Activated CD8-positive, alpha-beta T cell treated with anti-CD3 and anti-CD28 coated beads, Interleukin-2, amount 10 ng/mL, durations not matched to agents 7 days and 5 days (primary cell): ENCODE measurements at regions not wholly inside any gene's neighbourhood (a gene's known extent, or its start where the extent isn't known, plus 50 kb on each side); places are given as distances from the start of the nearest gene placed in this dataset.

Experiments
- ATAC-seq: fragments of 150-1000 bp; cut with Tn5 transposase; one replicate; pipeline ENCODE4 v1.10.0; 2021; ENCODE audit warnings: moderate library complexity
- CTCF ChIA-PET: fragments of 350-600 bp; sonication (Branson Sonifier 250); formaldehyde crosslinking; loops from one replicate; lab custom pipeline; 2021; ENCODE audit warnings: antibody characterized with exemption; lab: Charles Lee
- POLR2A ChIA-PET: fragments of 350-600 bp; sonication (Branson Sonifier 250); formaldehyde crosslinking; loops from one replicate; lab custom pipeline; 2021; ENCODE audit warnings: antibody characterized with exemption; lab: Charles Lee
- DNase-seq: peaks from one replicate; pipeline ENCODE4 v3.0.0-alpha.2; 2020
- H3K27ac Mint-ChIP-seq: one replicate; pipeline ENCODE4 v1.8.0; 2021; ENCODE audit warnings: mild to moderate bottlenecking, mixed read lengths
- H3K27me3 Mint-ChIP-seq: one replicate; pipeline ENCODE4 v1.8.0; 2021; ENCODE audit warnings: low read depth, mixed read lengths
- H3K36me3 Mint-ChIP-seq: one replicate; pipeline ENCODE4 v1.8.0; 2021; ENCODE audit warnings: low read depth, mixed read lengths
- H3K4me1 Mint-ChIP-seq: one replicate; pipeline ENCODE4 v1.8.0; 2021; ENCODE audit warnings: low read depth, mixed read lengths
- H3K4me3 Mint-ChIP-seq: one replicate; pipeline ENCODE4 v1.8.0; 2021; ENCODE audit warnings: mild to moderate bottlenecking, mixed read lengths
- H3K9me3 Mint-ChIP-seq: one replicate; pipeline ENCODE4 v1.8.0; 2022; ENCODE audit warnings: mixed read lengths; ENCODE audit not compliant: insufficient read depth

DNA sequence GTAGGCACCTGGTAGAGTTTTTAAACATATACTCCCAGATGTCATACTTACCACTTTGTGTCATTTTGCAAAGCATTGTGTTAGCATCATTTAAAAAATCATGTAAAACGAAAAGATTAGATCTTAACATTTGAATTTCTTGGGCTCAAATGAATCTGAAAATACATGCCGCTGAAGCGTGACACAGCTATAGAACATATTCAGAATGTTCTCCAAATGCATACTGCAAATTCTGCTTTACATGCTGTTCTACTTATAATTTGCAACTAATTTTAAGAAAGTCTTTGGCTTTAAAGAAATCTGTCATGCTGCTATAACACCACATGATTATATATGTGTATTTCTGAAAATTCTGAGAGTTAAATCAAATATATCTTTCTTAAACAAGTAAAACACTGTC is 109.2 kb upstream of the CAV2 start:
- no peaks in the 10 kb centered on the region for H3K4me1 Mint-ChIP-seq
- H3K4me3 Mint-ChIP-seq, result no peak overlapping the region
- POLR2A ChIA-PET, result no interaction called here
- DNase-seq, result no peak
- H3K36me3 Mint-ChIP-seq, result no peaks in the 10 kb centered on the region
- H3K27me3 Mint-ChIP-seq, result peaks cover 7% of the 10 kb centered on the region
- H3K27ac Mint-ChIP-seq, result no peak overlapping the region
- CTCF ChIA-PET, result no interaction called here
- no peak for ATAC-seq
- no peaks in the 10 kb centered on the region for H3K9me3 Mint-ChIP-seq

DNA sequence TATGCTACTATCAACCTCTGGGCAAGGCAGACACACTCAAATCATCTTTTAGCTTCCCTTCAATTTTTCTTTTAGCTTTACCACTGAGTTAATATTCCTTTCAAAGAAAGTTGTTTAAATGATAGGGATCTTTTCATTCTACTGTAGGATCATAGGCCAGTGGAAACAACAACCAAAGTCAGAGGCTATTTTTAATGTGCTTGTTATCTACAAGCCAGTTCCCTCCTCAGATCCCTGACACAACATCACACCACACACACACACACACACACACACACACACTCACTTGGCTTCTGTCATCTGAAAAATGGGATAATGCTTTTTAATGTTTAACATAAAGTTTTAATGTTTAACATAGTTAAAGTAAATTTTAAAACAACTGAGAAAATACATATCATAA is 106.7 kb upstream of the CAV2 start:
- H3K27me3 Mint-ChIP-seq, result peaks cover 7% of the 10 kb centered on the region
- no peak overlapping the region for H3K27ac Mint-ChIP-seq
- ATAC-seq, result no peak
- ChIA-PET CTCF (no interaction called here), POLR2A (no interaction called here)
- H3K9me3 Mint-ChIP-seq, result no peaks in the 10 kb centered on the region
- no peak overlapping the region for H3K4me3 Mint-ChIP-seq
- no peaks in the 10 kb centered on the region for H3K36me3 Mint-ChIP-seq
- no peak for DNase-seq
- no peaks in the 10 kb centered on the region for H3K4me1 Mint-ChIP-seq

DNA sequence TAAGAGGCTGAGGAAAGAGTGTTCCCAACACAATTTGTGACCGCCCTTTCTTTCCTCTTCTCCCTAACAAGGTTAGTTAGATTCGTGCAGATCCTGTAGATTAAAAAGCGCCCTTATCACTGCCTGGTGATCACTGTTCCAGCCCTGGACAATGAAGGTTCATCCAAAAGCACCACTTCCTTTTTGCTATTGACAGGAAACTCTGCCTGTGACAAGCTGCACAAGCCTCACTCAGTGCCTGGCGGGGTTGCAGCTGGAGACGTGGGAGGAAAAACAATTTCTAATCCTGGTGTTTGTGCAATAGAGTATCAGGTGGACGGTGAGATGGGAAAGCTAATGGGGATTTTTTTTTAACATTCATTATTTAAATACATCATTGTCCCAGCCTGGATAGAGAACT is 105.9 kb upstream of the CAV2 start:
- Mint-ChIP-seq H3K9me3 (no peaks in the 10 kb centered on the region), H3K36me3 (no peaks in the 10 kb centered on the region), H3K4me1 (no peaks in the 10 kb centered on the region), H3K4me3 (no peak overlapping the region), H3K27ac (no peak overlapping the region), H3K27me3 (peaks cover 7% of the 10 kb centered on the region)
- CTCF ChIA-PET, result no interaction called here
- no peak for ATAC-seq
- DNase-seq, result no peak
- POLR2A ChIA-PET, result no interaction called here

DNA sequence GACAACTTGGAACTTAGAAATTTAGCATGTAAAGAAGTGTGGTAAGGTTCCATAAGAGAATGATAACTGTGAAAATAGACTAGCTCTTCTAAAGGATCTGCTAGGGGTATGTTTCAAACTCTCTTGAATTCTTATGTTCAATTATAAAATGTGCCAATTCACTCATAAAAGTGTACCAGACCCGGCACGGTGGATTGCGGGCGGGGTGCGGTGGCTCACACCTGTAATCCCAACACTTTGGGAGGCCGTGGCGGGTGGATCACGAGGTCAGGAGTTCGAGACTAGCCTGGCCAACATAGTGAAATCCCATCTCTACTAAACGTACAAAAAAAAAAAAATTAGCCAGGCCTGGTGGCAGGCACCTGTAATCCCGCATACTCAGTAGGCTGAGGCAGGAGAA is 105.4 kb upstream of the CAV2 start:
- no peak overlapping the region for H3K27ac Mint-ChIP-seq
- no peaks in the 10 kb centered on the region for H3K4me1 Mint-ChIP-seq
- H3K27me3 Mint-ChIP-seq, result peaks cover 7% of the 10 kb centered on the region
- CTCF ChIA-PET, result no interaction called here
- ATAC-seq (no peak), DNase-seq (no peak)
- POLR2A ChIA-PET, result no interaction called here
- H3K9me3 Mint-ChIP-seq, result no peaks in the 10 kb centered on the region
- H3K36me3 Mint-ChIP-seq, result no peaks in the 10 kb centered on the region
- H3K4me3 Mint-ChIP-seq, result no peak overlapping the region

DNA sequence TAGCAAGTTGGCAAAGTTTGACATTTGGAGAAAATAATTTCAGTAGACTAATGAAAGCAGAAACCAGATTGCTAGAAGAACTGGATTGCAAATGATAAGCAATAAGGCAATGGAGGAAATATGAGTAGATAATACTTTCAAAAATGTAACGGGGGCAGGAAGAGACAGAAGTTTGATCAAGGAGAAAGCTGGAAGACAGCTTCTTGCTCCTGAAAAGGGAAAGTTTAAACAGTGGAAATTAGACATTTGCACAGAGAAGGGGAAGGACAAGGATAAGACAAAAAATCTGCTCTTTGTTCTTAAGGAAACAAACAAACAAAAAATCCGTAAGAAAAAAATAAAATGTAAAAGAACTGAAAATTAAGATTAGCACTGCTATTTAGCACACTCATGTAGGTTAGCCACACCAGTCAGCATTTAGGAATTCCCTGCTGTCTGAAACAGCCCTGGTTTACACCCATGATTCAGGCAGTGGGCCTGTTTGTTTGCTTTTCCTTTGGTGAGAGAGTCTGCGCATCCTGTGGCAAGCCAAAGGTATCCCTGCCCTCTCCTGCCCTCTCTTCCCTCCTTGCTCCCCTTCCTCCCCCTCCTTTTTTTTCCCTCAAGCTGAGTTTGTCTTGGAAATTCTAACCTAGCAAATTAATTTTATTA is 104.3 kb upstream of the CAV2 start:
- ATAC-seq (no peak), DNase-seq (no peak)
- no peak overlapping the region for H3K27ac Mint-ChIP-seq
- H3K4me3 Mint-ChIP-seq, result no peak overlapping the region
- H3K36me3 Mint-ChIP-seq, result no peaks in the 10 kb centered on the region
- no peaks in the 10 kb centered on the region for H3K9me3 Mint-ChIP-seq
- CTCF ChIA-PET, result no interaction called here
- POLR2A ChIA-PET, result no interaction called here
- H3K4me1 Mint-ChIP-seq, result no peaks in the 10 kb centered on the region
- peaks cover 7% of the 10 kb centered on the region for H3K27me3 Mint-ChIP-seq

DNA sequence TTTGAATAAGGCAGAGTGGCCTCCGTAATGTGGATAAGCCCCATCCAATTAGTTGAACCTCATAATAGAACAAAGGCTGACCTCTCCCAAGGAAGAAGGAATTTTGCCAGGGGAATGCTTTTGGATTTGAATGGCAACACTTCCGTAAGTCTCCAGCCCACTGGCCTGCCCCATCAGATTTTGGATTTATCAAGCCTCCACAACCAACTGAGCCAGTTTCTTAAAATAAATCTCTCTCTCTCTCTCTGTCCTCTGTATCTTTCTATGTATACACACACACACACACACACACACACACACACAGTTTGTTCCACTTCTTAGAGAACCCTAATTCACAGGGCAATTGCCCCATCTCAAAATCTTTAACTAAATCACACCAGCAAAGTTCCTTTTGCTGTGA is 100.9 kb upstream of the CAV2 start:
- Mint-ChIP-seq H3K9me3 (no peaks in the 10 kb centered on the region), H3K4me1 (no peaks in the 10 kb centered on the region), H3K27me3 (peaks cover 7% of the 10 kb centered on the region), H3K36me3 (no peaks in the 10 kb centered on the region), H3K27ac (no peak overlapping the region), H3K4me3 (no peak overlapping the region)
- ATAC-seq (no peak), DNase-seq (no peak)
- ChIA-PET CTCF (no interaction called here), POLR2A (no interaction called here)

DNA sequence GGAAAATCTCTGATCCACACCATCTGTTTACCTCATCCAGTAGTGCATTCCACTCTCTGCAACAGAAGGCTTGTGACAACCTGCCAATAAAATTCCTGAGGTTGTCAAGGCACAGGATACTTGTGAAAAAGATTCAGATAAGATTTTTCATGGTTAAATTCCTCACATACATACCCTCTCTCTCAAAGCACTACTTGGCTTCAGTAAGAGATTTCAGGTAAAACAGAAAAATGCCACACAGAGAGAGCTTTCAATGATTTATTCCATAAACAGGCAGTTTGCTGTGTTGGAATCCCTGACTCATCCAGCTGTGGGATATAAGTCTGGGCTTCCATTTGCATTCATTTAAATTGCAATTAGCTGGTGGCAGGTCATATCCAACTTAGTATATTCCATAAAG is 99.7 kb upstream of the CAV2 start:
- Mint-ChIP-seq H3K9me3 (no peaks in the 10 kb centered on the region), H3K36me3 (no peaks in the 10 kb centered on the region), H3K4me3 (no peak overlapping the region), H3K27me3 (peaks cover 7% of the 10 kb centered on the region), H3K27ac (no peak overlapping the region), H3K4me1 (no peaks in the 10 kb centered on the region)
- POLR2A ChIA-PET, result no interaction called here
- CTCF ChIA-PET, result no interaction called here
- ATAC-seq (no peak), DNase-seq (no peak)

DNA sequence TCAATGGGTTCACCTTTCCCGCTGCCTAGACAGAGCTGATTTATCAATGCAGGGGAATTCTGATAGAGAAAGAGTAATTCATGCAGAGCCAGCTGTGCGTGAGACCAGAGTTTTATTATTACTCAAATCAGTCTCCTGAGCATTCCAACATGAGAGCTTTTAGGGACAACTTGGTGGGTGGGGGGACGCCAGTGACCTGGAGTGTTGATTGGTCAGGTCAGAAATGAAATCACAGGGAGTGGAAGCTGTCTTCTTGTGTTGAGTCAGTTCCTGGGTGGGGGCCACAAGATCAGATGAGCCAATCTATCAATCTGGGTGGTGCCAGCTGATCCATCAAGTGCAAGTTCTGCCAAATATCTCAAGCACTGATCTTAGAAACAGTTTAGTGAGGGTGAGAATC is 99.0 kb upstream of the CAV2 start:
- CTCF ChIA-PET, result no interaction called here
- DNase-seq (no peak), ATAC-seq (no peak)
- Mint-ChIP-seq H3K36me3 (no peaks in the 10 kb centered on the region), H3K4me1 (no peaks in the 10 kb centered on the region), H3K27ac (no peak overlapping the region), H3K4me3 (no peak overlapping the region), H3K9me3 (no peaks in the 10 kb centered on the region), H3K27me3 (peaks cover 7% of the 10 kb centered on the region)
- POLR2A ChIA-PET, result no interaction called here

DNA sequence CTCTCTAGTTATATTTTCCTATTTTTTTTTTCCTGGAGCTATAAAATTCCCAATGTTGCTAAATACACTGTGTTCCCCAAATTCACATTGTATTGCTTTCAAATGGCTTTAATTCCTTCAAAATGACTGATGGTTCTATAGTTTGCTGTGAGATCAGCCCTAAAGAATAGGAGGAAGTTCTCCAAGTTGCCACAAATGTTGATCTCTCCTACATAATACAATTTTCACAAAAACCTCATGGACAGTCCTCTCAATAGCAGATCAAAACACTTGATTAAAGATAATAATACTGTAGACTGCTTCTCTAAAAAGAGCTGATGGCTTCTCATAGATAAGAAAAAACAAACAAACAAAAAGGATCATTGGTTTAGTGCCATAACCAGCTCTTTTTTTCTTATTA is 97.8 kb upstream of the CAV2 start:
- Mint-ChIP-seq H3K36me3 (no peaks in the 10 kb centered on the region), H3K4me3 (no peak overlapping the region), H3K4me1 (no peaks in the 10 kb centered on the region), H3K27me3 (peaks cover 7% of the 10 kb centered on the region), H3K27ac (no peak overlapping the region), H3K9me3 (no peaks in the 10 kb centered on the region)
- ATAC-seq (no peak), DNase-seq (no peak)
- ChIA-PET POLR2A (no interaction called here), CTCF (no interaction called here)

DNA sequence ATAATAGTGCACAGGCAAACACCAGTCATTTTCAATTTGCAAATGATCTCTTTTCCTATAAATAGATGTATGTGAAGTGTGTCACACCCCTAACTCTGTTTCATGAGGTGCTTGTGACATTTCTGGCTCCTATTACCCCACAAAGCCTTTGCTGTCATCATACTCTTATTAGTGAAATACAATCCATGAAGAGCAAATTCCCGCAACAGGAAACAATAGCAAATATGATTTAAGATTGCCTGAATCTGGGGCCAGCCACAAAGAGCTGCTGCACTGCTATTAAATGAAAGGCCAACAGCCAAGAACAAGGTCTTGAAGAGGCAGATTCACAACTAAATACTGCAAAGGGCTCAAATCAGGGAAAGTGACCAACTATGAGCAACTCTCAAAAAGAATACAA is 96.3 kb upstream of the CAV2 start:
- Mint-ChIP-seq H3K36me3 (no peaks in the 10 kb centered on the region), H3K4me1 (no peaks in the 10 kb centered on the region), H3K27me3 (peaks cover 7% of the 10 kb centered on the region), H3K4me3 (no peak overlapping the region), H3K27ac (no peak overlapping the region), H3K9me3 (no peaks in the 10 kb centered on the region)
- no peak for DNase-seq
- ChIA-PET CTCF (no interaction called here), POLR2A (no interaction called here)
- no peak for ATAC-seq

DNA sequence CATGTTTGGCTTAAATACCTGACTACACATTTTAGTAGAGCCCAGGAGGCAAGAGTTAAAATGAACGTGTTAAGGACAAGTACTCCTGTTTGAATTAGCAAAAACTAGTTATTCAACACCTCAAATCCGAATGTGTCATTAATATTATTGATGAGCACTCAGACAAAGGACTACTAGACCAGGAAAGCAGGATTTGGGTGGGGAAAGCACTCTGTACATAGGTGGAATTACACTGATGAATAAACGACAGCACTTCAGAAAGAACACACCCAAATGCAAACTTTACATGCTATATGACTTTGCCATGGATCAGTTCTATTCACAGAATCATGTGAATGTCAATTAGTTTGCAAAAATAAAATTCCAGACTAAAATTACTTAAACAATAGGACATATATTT is 95.1 kb upstream of the CAV2 start:
- POLR2A ChIA-PET, result no interaction called here
- Mint-ChIP-seq H3K27ac (no peak overlapping the region), H3K4me1 (no peaks in the 10 kb centered on the region), H3K27me3 (peaks cover 7% of the 10 kb centered on the region), H3K36me3 (no peaks in the 10 kb centered on the region), H3K4me3 (no peak overlapping the region), H3K9me3 (no peaks in the 10 kb centered on the region)
- ATAC-seq (no peak), DNase-seq (no peak)
- CTCF ChIA-PET, result no interaction called here

DNA sequence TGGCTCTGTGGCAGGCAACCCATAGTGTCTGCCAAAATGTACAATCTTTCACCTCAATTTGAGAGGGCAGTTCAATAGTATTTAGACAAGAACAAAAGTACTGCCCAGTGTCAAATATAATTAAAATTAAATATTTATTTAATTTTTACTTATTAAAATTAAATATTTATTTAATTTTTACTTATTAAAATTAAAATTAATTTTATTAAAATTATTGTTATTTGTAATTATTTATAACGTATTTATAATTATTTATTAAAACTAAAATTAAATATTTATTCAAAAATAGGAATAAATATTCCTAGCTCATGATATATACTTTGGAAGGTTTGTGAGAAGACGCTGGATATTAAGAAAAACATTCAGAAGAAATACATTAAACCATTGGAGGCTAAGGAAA is 93.7 kb upstream of the CAV2 start:
- no peak overlapping the region for H3K27ac Mint-ChIP-seq
- no peak overlapping the region for H3K4me3 Mint-ChIP-seq
- peaks cover 7% of the 10 kb centered on the region for H3K27me3 Mint-ChIP-seq
- no peaks in the 10 kb centered on the region for H3K36me3 Mint-ChIP-seq
- ATAC-seq, result no peak
- DNase-seq, result no peak
- POLR2A ChIA-PET, result no interaction called here
- no peaks in the 10 kb centered on the region for H3K4me1 Mint-ChIP-seq
- no peaks in the 10 kb centered on the region for H3K9me3 Mint-ChIP-seq
- CTCF ChIA-PET, result no interaction called here

DNA sequence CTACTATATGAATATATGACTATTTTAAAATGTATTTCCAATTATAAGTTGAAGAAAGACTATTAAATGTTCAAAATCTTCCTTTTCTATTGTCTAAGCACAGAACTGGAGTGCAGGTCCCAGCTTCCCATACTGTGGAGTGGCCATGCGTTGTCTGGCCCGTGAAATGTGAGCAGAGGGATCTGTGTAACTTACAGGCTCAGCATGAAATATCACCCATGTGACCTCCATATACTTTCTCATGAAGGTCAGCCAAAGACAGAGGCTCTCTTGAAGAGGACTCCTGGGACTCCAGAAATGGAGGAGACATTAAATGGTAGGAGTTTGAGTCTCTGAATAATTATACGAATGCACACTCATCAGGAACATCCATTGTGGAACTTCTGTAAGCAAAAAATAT is 92.4 kb upstream of the CAV2 start:
- H3K4me1 Mint-ChIP-seq, result no peaks in the 10 kb centered on the region
- H3K36me3 Mint-ChIP-seq, result no peaks in the 10 kb centered on the region
- H3K9me3 Mint-ChIP-seq, result no peaks in the 10 kb centered on the region
- DNase-seq (no peak), ATAC-seq (no peak)
- peaks cover 5% of the 10 kb centered on the region for H3K27me3 Mint-ChIP-seq
- no peak overlapping the region for H3K4me3 Mint-ChIP-seq
- ChIA-PET POLR2A (no interaction called here), CTCF (no interaction called here)
- no peak overlapping the region for H3K27ac Mint-ChIP-seq
